ENCODE measurements at regions not wholly inside any gene's neighbourhood (a gene's known extent, or its start where the extent isn't known, plus 50 kb on each side); places are given as distances from the start of the nearest gene placed in this dataset.

GRCh38 chr4:126071346-126072333 is 756.9 kb downstream of the FAT4 start:
- ChIA-PET POLR2A (no interaction called here), CTCF (no interaction called here)

- CTCF ChIA-PET, result no interaction called here
- POLR2A ChIA-PET, result no interaction called here
These were observed 766.6 kb downstream of the FAT4 start for GRCh38 chr4:126081336-126081735.

GRCh38 chr4:126086041-126086440 is 771.3 kb downstream of the FAT4 start:
- ChIA-PET CTCF (no interaction called here), POLR2A (no interaction called here)

GRCh38 chr4:126087101-126087500 is 772.3 kb downstream of the FAT4 start:
- ChIA-PET CTCF (no interaction called here), POLR2A (no interaction called here)

- ChIA-PET CTCF (no interaction called here), POLR2A (no interaction called here)
These were observed 782.5 kb downstream of the FAT4 start for GRCh38 chr4:126097155-126097799.

GRCh38 chr4:126106658-126107057 is 791.9 kb downstream of the FAT4 start:
- POLR2A ChIA-PET, result no interaction called here
- CTCF ChIA-PET, result no interaction called here

GRCh38 chr4:126109836-126110235 is 795.1 kb downstream of the FAT4 start:
- CTCF ChIA-PET, result no interaction called here

GRCh38 chr4:126113058-126113457 is 798.3 kb downstream of the FAT4 start:
- POLR2A ChIA-PET, result no interaction called here
- CTCF ChIA-PET, result no interaction called here

More at GRCh38 chr4:126109836-126110235, 795.1 kb downstream of the FAT4 start:
- POLR2A ChIA-PET, result no interaction called here

GRCh38 chr4:126123611-126124325 is 809.0 kb downstream of the FAT4 start:
- POLR2A ChIA-PET, result no interaction called here
- CTCF ChIA-PET, result no interaction called here

- POLR2A ChIA-PET, result no interaction called here
These were observed 810.1 kb downstream of the FAT4 start for GRCh38 chr4:126124818-126125217.

GRCh38 chr4:126130215-126130614 is 815.5 kb downstream of the FAT4 start:
- CTCF ChIA-PET, result no interaction called here
- POLR2A ChIA-PET, result no interaction called here

More at GRCh38 chr4:126124818-126125217, 810.1 kb downstream of the FAT4 start:
- CTCF ChIA-PET, result no interaction called here

GRCh38 chr4:126136922-126137781 is 822.4 kb downstream of the FAT4 start:
- POLR2A ChIA-PET, result no interaction called here

GRCh38 chr4:126137782-126138170 is 823.0 kb downstream of the FAT4 start:
- ChIA-PET POLR2A (no interaction called here), CTCF (no interaction called here)

More at GRCh38 chr4:126136922-126137781, 822.4 kb downstream of the FAT4 start:
- CTCF ChIA-PET, result no interaction called here

GRCh38 chr4:126144543-126145237 is 829.9 kb downstream of the FAT4 start:
- POLR2A ChIA-PET, result no interaction called here
- CTCF ChIA-PET, result no interaction called here

GRCh38 chr4:126168484-126168883 is 853.7 kb downstream of the FAT4 start:
- ChIA-PET CTCF (no interaction called here), POLR2A (no interaction called here)

GRCh38 chr4:126172126-126172525 is 857.4 kb downstream of the FAT4 start:
- ChIA-PET CTCF (no interaction called here), POLR2A (no interaction called here)

- CTCF ChIA-PET, result no interaction called here
- POLR2A ChIA-PET, result no interaction called here
These were observed 859.9 kb downstream of the FAT4 start for GRCh38 chr4:126174627-126175026.

- POLR2A ChIA-PET, result no interaction called here
- CTCF ChIA-PET, result no interaction called here
These were observed 865.9 kb downstream of the FAT4 start for GRCh38 chr4:126180642-126181041.

GRCh38 chr4:126182336-126182735 is 867.6 kb downstream of the FAT4 start:
- ChIA-PET CTCF (no interaction called here), POLR2A (no interaction called here)

All from activated CD8-positive, alpha-beta memory T cell treated with anti-CD3 and anti-CD28 coated beads for 36 hours (primary cell).